GM23338 (cell line): ENCODE measurements at regions not wholly inside any gene's neighbourhood (a gene's known extent, or its start where the extent isn't known, plus 50 kb on each side); places are given as distances from the start of the nearest gene placed in this dataset.

ENCODE experiments used
- ATAC-seq: fragments of 200-7000 bp; cut with Tn5 transposase; 3 replicates; pipeline ENCODE4 v1.9.1; 2020
- DNase-seq: peaks from one replicate; pipeline ENCODE4 v3.0.0-alpha.2; 2015; ENCODE audit warnings: low spot score
- H2AFZ ChIP-seq: fragments of 200-600 bp; sonication (generic); 2 replicates; pipeline ENCODE4 v1.8.0; 2016; ENCODE audit warnings: antibody characterized with exemption, mild to moderate bottlenecking, moderate library complexity
- H3F3A ChIP-seq: fragments of 200-600 bp; sonication (generic); replicated peaks from 2 replicates; pipeline ENCODE4 v1.8.0; 2017; ENCODE audit warnings: antibody characterized with exemption, mixed run types, low read depth
- H3K27ac ChIP-seq: fragments of 200-600 bp; sonication (generic); 2 replicates; pipeline ENCODE4 v1.6.1; 2016; ENCODE audit warnings: low read depth
- H3K27me3 ChIP-seq: fragments of 200-600 bp; sonication (generic); 2 replicates; pipeline ENCODE4 v1.8.0; 2016; ENCODE audit warnings: mild to moderate bottlenecking, mixed run types, moderate library complexity; ENCODE audit not compliant: insufficient read depth
- H3K36me3 ChIP-seq: fragments of 200-600 bp; sonication (generic); 2 replicates; pipeline ENCODE4 v1.8.0; 2016; ENCODE audit warnings: mild to moderate bottlenecking; ENCODE audit not compliant: insufficient read depth
- H3K4me1 ChIP-seq: fragments of 200-600 bp; sonication (generic); 2 replicates; pipeline ENCODE4 v1.8.0; 2016; ENCODE audit warnings: mild to moderate bottlenecking, moderate library complexity; ENCODE audit not compliant: insufficient read depth
- H3K4me2 ChIP-seq: fragments of 200-600 bp; sonication (generic); 2 replicates; pipeline ENCODE4 v1.7.1; 2017; ENCODE audit warnings: mixed run types
- H3K4me3 ChIP-seq: fragments of 200-600 bp; sonication (generic); 2 replicates; pipeline ENCODE4 v1.6.1; 2016; ENCODE audit warnings: mixed run types
- H3K79me2 ChIP-seq: fragments of 200-600 bp; sonication (generic); replicated peaks from 2 replicates; pipeline ENCODE4 v1.8.0; 2017; ENCODE audit warnings: mild to moderate bottlenecking; ENCODE audit not compliant: insufficient read depth
- H3K9me2 ChIP-seq: fragments of 200-600 bp; sonication (generic); 2 replicates; pipeline ENCODE4 v1.8.0; 2017; ENCODE audit not compliant: insufficient read depth
- H4K20me1 ChIP-seq: fragments of 200-600 bp; sonication (generic); replicated peaks from 2 replicates; pipeline ENCODE4 v1.8.0; 2017; ENCODE audit warnings: mild to moderate bottlenecking; ENCODE audit not compliant: insufficient read depth
- H3K27ac Mint-ChIP-seq: 2 replicates; pipeline ENCODE4 v1.8.0; 2020; ENCODE audit warnings: inconsistent platforms, mild to moderate bottlenecking, moderate library complexity, mixed read lengths
- H3K27me3 Mint-ChIP-seq: 3 replicates; pipeline ENCODE4 v1.8.0; 2022; ENCODE audit warnings: low read depth, mild to moderate bottlenecking, moderate library complexity, mixed read lengths, inconsistent platforms; ENCODE audit not compliant: insufficient read depth, poor library complexity
- H3K36me3 Mint-ChIP-seq: 3 replicates; pipeline ENCODE4 v1.8.0; 2021; ENCODE audit warnings: low read depth, mild to moderate bottlenecking, inconsistent platforms, moderate library complexity, mixed read lengths
- H3K4me1 Mint-ChIP-seq: 3 replicates; pipeline ENCODE4 v1.8.0; 2020; ENCODE audit warnings: mild to moderate bottlenecking, inconsistent platforms, mixed read lengths
- H3K4me3 Mint-ChIP-seq: 3 replicates; pipeline ENCODE4 v1.8.0; 2021; ENCODE audit warnings: moderate library complexity, mild to moderate bottlenecking, inconsistent platforms, mixed read lengths
- H3K9me3 Mint-ChIP-seq: 3 replicates; pipeline ENCODE4 v1.8.0; 2020; ENCODE audit warnings: moderate library complexity, mild to moderate bottlenecking, inconsistent platforms, mixed read lengths
- CTCF ChIP-seq, 2 experiments: fragments of 200-600 bp in 1 of 2; sonication (generic) in 1 of 2; conservative IDR thresholded peaks; 2 replicates each; pipeline versions ENCODE4 v1.5.1 to v1.6.1; 2016 to 2017; ENCODE audit warnings: antibody characterized with exemption in 2 of 2, low read depth in 2 of 2, mild to moderate bottlenecking in 2 of 2, moderate library complexity in 1 of 2
- EZH2 ChIP-seq: fragments of 200-600 bp; sonication (generic); IDR thresholded peaks from one replicate; pipeline ENCODE4 v1.8.0; 2017; ENCODE audit warnings: antibody characterized with exemption, mild to moderate bottlenecking, low read depth; ENCODE audit not compliant: unreplicated experiment
- EZH2phosphoT487 ChIP-seq: fragments of 200-600 bp; sonication (generic); IDR thresholded peaks from one replicate; pipeline ENCODE4 v1.8.1; 2018; ENCODE audit warnings: antibody characterized with exemption; ENCODE audit not compliant: unreplicated experiment
- JUNB ChIP-seq: IDR thresholded peaks from one replicate; pipeline ENCODE4 v1.6.1; 2016; ENCODE audit warnings: antibody characterized with exemption; ENCODE audit not compliant: unreplicated experiment
- POLR2AphosphoS5 ChIP-seq: IDR thresholded peaks from 2 replicates; pipeline ENCODE4 v1.6.1; 2016; ENCODE audit warnings: antibody characterized with exemption, low read depth
- REST ChIP-seq: IDR thresholded peaks from one replicate; pipeline ENCODE4 v1.6.1; 2018; ENCODE audit warnings: antibody characterized with exemption; ENCODE audit not compliant: unreplicated experiment
- ZNF331 ChIP-seq: fragments of 250-450 bp; sonication (Bioruptor Pico); IDR thresholded peaks from 2 replicates; pipeline ENCODE4 v1.5.0; 2020; ENCODE audit warnings: low read depth, mild to moderate bottlenecking, moderate library complexity
- ZNF462 ChIP-seq: fragments of 250-450 bp; sonication (Bioruptor Pico); IDR thresholded peaks from 2 replicates; pipeline ENCODE4 v1.5.0; 2020; ENCODE audit warnings: mild to moderate bottlenecking, moderate library complexity

- Histone ChIP-seq H3K36me3 (no peaks in the 10 kb centered on the region), H4K20me1 (peaks cover 5% of the 10 kb centered on the region; the same call in 1 of the 2 replicates), H2AFZ (no peak overlapping the region), H3K27me3 (no peaks in the 10 kb centered on the region), H3K79me2 (no peaks in the 10 kb centered on the region), H3K4me3 (no peak overlapping the region), H3K4me1 (peaks cover 5% of the 10 kb centered on the region; the same call in 1 of the 2 replicates), H3K9me2 (no peaks in the 10 kb centered on the region), H3F3A (no peaks in the 10 kb centered on the region; the same call in 1 of the 2 replicates), H3K4me2 (no peak overlapping the region), H3K27ac (no peak overlapping the region)
- Mint-ChIP-seq H3K4me1 (peaks cover 31% of the 10 kb centered on the region), H3K36me3 (no peaks in the 10 kb centered on the region; the same call in 2 of the 3 replicates), H3K4me3 (no peak overlapping the region), H3K9me3 (no peaks in the 10 kb centered on the region; the same call in 2 of the 3 replicates), H3K27ac (no peak overlapping the region), H3K27me3 (peaks cover 7% of the 10 kb centered on the region)
- DNase-seq (peak; percentile 91), ATAC-seq (peak; percentile 82)
- no peak for TF ChIP-seq EZH2phosphoT487
- TF ChIP-seq CTCF (conservative IDR thresholded peaks at IDR 0.05; ENCODE audit: low read depth in 2 of 2), result peak; percentile 84 to 91
- no peak for TF ChIP-seq POLR2AphosphoS5
- no peak for TF ChIP-seq REST
These were observed 177.3 kb downstream of the HAUS1 start for GRCh38 chr18:46281185-46282176.

- no peak for ATAC-seq
- Mint-ChIP-seq H3K36me3 (no peaks in the 10 kb centered on the region; the same call in 2 of the 3 replicates), H3K4me1 (peaks cover 31% of the 10 kb centered on the region), H3K27me3 (peaks cover 7% of the 10 kb centered on the region), H3K27ac (no peak overlapping the region), H3K4me3 (no peak overlapping the region), H3K9me3 (no peaks in the 10 kb centered on the region; the same call in 2 of the 3 replicates)
- Histone ChIP-seq H2AFZ (no peak overlapping the region), H3K27me3 (no peaks in the 10 kb centered on the region), H3K4me3 (no peak overlapping the region), H3K79me2 (no peaks in the 10 kb centered on the region), H4K20me1 (peaks cover 5% of the 10 kb centered on the region; the same call in 1 of the 2 replicates), H3K4me2 (no peak overlapping the region), H3K4me1 (peaks cover 5% of the 10 kb centered on the region; the same call in 1 of the 2 replicates), H3K36me3 (no peaks in the 10 kb centered on the region), H3F3A (no peaks in the 10 kb centered on the region; the same call in 1 of the 2 replicates), H3K9me2 (no peaks in the 10 kb centered on the region), H3K27ac (no peak overlapping the region)
- DNase-seq, result no peak
- TF ChIP-seq ZNF331 (CRISPR knock-in tag) (no peak), EZH2 (no peak), JUNB (no peak), ZNF462 (CRISPR knock-in tag) (no peak)
These were observed 178.0 kb downstream of the HAUS1 start for GRCh38 chr18:46282177-46282570.
